ENCODE measurements at regions not wholly inside any gene's neighbourhood (a gene's known extent, or its start where the extent isn't known, plus 50 kb on each side); places are given as distances from the start of the nearest gene placed in this dataset.
"Not testable (repeated sequence)": the region's sequence is repeated elsewhere in the genome, so short reads cannot be mapped to it uniquely, and the experiment has no call there.

DNA sequence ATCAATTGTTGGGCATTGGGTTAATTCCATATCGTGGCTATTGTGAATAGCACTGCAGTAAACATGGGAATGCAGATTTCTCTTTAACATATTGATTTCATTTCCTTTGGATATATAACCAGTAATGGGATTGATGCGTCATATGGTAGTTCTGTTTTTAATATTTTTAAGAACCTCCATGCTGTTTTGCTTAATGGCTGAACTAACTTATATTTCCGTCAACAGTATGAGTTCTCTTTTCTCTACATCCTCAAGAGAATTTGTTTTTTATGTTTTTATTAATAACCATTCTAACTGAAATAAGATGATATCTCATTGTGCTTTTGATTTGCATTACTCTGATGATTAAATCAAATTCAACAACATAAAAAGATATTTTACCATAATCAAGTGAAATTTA, 228.5 kb upstream of the FSIP2 start:
- Mint-ChIP-seq H3K9me3 (peaks cover 45% of the 10 kb centered on the region), H3K4me1 (ENCODE audit: low read depth) (no peaks in the 10 kb centered on the region), H3K27ac (no peak overlapping the region), H3K4me3 (no peak overlapping the region), H3K36me3 (peaks cover 3% of the 10 kb centered on the region), H3K27me3 (no peaks in the 10 kb centered on the region)
- ChIA-PET POLR2A (no interaction called here), CTCF (no interaction called here)
- intact Hi-C loops (cut with micrococcal nuclease): no loop called here
- no peak for DNase-seq

DNA sequence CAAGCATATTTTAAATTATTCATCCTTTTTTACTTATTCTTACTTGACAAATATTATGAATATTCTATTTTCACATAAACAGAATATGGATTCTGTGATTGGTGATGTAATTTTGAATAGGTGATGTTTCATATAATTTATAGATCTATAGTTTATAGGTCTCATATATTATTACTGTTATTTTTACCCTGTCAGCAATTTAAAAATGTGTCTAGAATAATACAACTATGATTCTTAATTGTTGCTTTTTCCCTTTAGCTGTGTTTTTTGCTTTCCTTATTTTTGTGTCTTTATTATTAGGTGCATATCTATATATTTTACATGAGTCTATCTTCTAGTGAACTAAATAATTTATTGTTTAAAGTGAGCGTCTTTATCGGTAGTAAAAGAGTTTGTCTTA, 226.7 kb upstream of the FSIP2 start:
- H3K27ac Mint-ChIP-seq: no peak overlapping the region
- intact Hi-C loops (cut with micrococcal nuclease): no loop called here
- no peaks in the 10 kb centered on the region for H3K4me1 Mint-ChIP-seq (ENCODE audit: low read depth)
- peaks cover 3% of the 10 kb centered on the region for H3K36me3 Mint-ChIP-seq
- H3K4me3 Mint-ChIP-seq: no peak overlapping the region
- ChIA-PET POLR2A (no interaction called here), CTCF (no interaction called here)
- DNase-seq: no peak
- H3K27me3 Mint-ChIP-seq: no peaks in the 10 kb centered on the region
- peaks cover 42% of the 10 kb centered on the region for H3K9me3 Mint-ChIP-seq

GRCh38 chr2:185522472-185522871, 216.1 kb upstream of the FSIP2 start:
- intact Hi-C loops (cut with micrococcal nuclease): no loop called here
- Mint-ChIP-seq H3K27ac (no peak overlapping the region), H3K4me1 (ENCODE audit: low read depth) (no peaks in the 10 kb centered on the region), H3K27me3 (no peaks in the 10 kb centered on the region), H3K4me3 (no peak overlapping the region), H3K9me3 (peaks cover 16% of the 10 kb centered on the region), H3K36me3 (no peaks in the 10 kb centered on the region)
- POLR2A ChIA-PET: no interaction called here
- CTCF ChIA-PET: no interaction called here
- no peak for DNase-seq

DNA sequence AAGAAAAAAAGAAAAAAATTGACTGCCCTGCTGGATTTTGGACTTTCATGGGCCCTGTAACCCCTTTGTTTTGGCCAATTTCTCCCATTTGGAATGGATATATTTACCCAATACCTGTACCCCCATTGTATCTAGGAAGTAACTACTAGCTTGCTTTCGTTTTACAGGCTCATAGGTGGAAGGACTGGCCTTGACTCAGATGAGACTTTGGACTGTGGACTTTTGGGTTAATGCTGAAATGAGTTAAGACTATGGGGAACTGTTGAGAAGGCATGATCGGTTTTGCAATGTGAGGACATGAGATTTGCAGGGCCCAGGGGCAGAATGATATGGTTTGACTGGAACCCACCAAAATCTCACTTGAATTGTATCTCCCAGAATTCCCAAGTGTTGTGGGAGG, 214.4 kb upstream of the FSIP2 start:
- CTCF ChIA-PET; DNase-seq; H3K4me3 Mint-ChIP-seq; intact Hi-C loops (cut with micrococcal nuclease); H3K27ac Mint-ChIP-seq; POLR2A ChIA-PET; H3K4me1 Mint-ChIP-seq (ENCODE audit: low read depth); H3K27me3 Mint-ChIP-seq; H3K36me3 Mint-ChIP-seq: not testable (repeated sequence)
- H3K9me3 Mint-ChIP-seq: peaks cover 16% of the 10 kb centered on the region

GRCh38 chr2:185526161-185526560, 212.4 kb upstream of the FSIP2 start:
- no peaks in the 10 kb centered on the region for H3K36me3 Mint-ChIP-seq
- peaks cover 18% of the 10 kb centered on the region for H3K9me3 Mint-ChIP-seq
- CTCF ChIA-PET: no interaction called here
- no peaks in the 10 kb centered on the region for H3K27me3 Mint-ChIP-seq
- no peaks in the 10 kb centered on the region for H3K4me1 Mint-ChIP-seq (ENCODE audit: low read depth)
- intact Hi-C loops (cut with micrococcal nuclease): no loop called here
- DNase-seq: no peak
- POLR2A ChIA-PET: no interaction called here
- H3K4me3 Mint-ChIP-seq: no peak overlapping the region
- no peak overlapping the region for H3K27ac Mint-ChIP-seq

DNA sequence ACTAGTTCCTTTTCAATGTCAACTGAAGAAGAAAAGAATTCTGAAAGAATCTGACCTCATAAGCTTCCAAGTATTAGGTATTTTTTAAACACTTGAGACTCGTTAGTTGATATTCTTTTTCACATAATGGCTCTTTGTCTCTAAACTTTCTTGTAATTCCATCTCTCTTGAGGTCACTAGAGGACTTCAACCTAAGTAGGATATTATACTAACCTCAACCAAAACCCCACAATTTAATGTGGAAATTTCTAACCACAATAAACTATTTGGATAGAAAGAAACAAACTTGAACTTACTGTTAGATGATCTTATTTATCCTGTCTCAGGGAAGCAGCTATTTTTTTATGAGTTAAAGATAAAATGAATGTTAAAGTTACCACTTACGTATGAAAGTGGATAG, 206.9 kb upstream of the FSIP2 start:
- peaks cover 11% of the 10 kb centered on the region for H3K9me3 Mint-ChIP-seq
- CTCF ChIA-PET: no interaction called here
- intact Hi-C loops (cut with micrococcal nuclease): no loop called here
- no peak for DNase-seq
- no peak overlapping the region for H3K27ac Mint-ChIP-seq
- no peaks in the 10 kb centered on the region for H3K27me3 Mint-ChIP-seq
- H3K4me3 Mint-ChIP-seq: no peak overlapping the region
- POLR2A ChIA-PET: no interaction called here
- H3K4me1 Mint-ChIP-seq (ENCODE audit: low read depth): no peaks in the 10 kb centered on the region
- H3K36me3 Mint-ChIP-seq: no peaks in the 10 kb centered on the region

- H3K27ac Mint-ChIP-seq: no peak overlapping the region
- H3K9me3 Mint-ChIP-seq: no peaks in the 10 kb centered on the region
- no peaks in the 10 kb centered on the region for H3K27me3 Mint-ChIP-seq
- intact Hi-C loops (cut with micrococcal nuclease): no loop called here
- H3K36me3 Mint-ChIP-seq: no peaks in the 10 kb centered on the region
- H3K4me3 Mint-ChIP-seq: no peak overlapping the region
- H3K4me1 Mint-ChIP-seq (ENCODE audit: low read depth): no peaks in the 10 kb centered on the region
- DNase-seq: no peak
- ChIA-PET CTCF (no interaction called here), POLR2A (no interaction called here)
Measured at GRCh38 chr2:185537689-185538088, 200.9 kb upstream of the FSIP2 start.

GRCh38 chr2:185567196-185567595, 171.4 kb upstream of the FSIP2 start:
- Mint-ChIP-seq H3K27ac (no peak overlapping the region), H3K4me3 (no peak overlapping the region), H3K36me3 (no peaks in the 10 kb centered on the region), H3K9me3 (peaks cover 10% of the 10 kb centered on the region), H3K27me3 (no peaks in the 10 kb centered on the region), H3K4me1 (ENCODE audit: low read depth) (no peaks in the 10 kb centered on the region)
- intact Hi-C loops (cut with micrococcal nuclease): no loop called here
- CTCF ChIA-PET: no interaction called here
- DNase-seq: no peak
- POLR2A ChIA-PET: no interaction called here

DNA sequence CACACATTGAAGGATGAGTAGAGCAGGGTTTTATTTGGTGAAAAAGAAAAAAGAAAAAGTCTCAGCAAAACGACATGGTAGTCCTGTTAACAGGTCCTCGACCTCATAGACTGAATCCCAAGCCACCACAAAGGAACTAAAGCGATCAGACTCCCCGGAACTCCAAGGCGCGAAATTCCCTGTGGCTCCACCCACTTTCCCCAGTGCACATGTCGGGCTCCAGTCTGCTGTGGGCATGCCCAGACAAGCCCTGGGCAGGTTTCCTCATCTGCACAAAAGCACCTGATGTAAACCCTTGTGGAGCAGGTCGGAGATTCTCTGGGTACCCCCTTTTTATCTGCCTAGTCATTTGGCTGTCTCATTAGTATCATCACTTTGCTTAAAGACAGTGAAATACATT, 170.7 kb upstream of the FSIP2 start:
- H3K4me3 Mint-ChIP-seq: no peak overlapping the region
- H3K36me3 Mint-ChIP-seq: no peaks in the 10 kb centered on the region
- intact Hi-C loops (cut with micrococcal nuclease): no loop called here
- H3K27me3 Mint-ChIP-seq: no peaks in the 10 kb centered on the region
- ChIA-PET CTCF (no interaction called here), POLR2A (no interaction called here)
- peaks cover 10% of the 10 kb centered on the region for H3K9me3 Mint-ChIP-seq
- no peak for DNase-seq
- H3K4me1 Mint-ChIP-seq (ENCODE audit: low read depth): no peaks in the 10 kb centered on the region
- H3K27ac Mint-ChIP-seq: no peak overlapping the region

DNA sequence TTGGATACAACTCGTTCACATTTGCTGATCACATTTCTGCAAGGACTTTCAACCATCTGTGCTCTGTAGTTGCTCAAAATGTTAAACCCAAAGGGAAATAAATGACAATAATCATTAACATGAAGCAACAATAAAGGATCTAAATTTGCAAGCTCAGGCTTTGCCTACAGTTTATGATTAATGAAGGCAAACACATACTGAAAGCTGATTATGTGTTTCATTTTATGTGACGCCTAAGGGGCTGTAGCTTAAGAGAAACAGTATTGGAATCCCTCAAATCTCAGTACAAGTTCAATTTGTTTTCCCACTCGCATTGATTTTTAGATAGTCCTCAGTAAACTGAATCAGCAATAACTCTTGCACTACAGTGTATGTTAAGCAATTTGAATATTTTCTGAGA, 160.3 kb upstream of the FSIP2 start:
- DNase-seq: no peak
- ChIA-PET CTCF (no interaction called here), POLR2A (no interaction called here)
- Mint-ChIP-seq H3K27ac (no peak overlapping the region), H3K36me3 (no peaks in the 10 kb centered on the region), H3K4me1 (ENCODE audit: low read depth) (no peaks in the 10 kb centered on the region), H3K4me3 (no peak overlapping the region), H3K9me3 (peaks cover 6% of the 10 kb centered on the region), H3K27me3 (no peaks in the 10 kb centered on the region)
- intact Hi-C loops (cut with micrococcal nuclease): no loop called here

DNA sequence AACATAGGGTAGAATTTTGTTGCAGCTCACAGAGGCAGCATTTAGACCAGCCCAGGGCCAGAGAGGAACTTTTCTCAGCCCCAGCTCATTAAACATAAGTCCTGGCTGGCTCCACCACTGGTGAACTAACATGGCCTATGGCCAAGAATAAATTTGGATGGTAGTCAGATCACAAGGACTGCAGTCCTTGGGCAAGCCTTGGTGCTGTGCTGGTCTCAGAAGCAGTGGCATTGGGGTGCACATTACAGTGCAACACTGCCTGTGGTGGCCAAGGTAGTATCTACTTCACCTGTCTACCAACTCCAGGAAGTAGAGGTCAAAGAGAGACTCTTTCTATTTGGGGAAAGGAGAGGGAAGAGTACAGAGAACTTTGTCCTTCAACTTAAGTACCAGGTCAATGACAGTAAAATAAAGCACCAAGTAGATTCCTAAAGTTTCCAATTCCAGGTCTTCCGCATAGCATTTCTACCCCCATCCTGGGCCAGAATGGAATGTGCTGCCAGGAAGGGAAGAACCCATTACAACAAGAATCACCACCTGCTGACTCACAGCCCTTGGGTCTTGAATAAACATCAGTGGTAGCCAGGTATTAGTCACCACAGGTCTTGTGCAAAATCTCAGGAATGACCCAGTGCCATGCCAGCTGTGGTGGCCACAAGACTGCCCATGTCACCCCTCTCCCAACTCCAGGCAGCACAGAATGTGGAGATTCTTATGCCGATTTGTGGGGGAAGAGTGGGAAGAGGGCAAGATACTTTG, 155.4 kb upstream of the FSIP2 start:
- intact Hi-C loops (cut with micrococcal nuclease): no loop called here
- no peak overlapping the region for H3K4me3 Mint-ChIP-seq
- no peak overlapping the region for H3K27ac Mint-ChIP-seq
- POLR2A ChIA-PET: no interaction called here
- DNase-seq: no peak
- CTCF ChIA-PET: no interaction called here
- no peaks in the 10 kb centered on the region for H3K36me3 Mint-ChIP-seq
- no peaks in the 10 kb centered on the region for H3K27me3 Mint-ChIP-seq
- H3K4me1 Mint-ChIP-seq (ENCODE audit: low read depth): no peaks in the 10 kb centered on the region
- H3K9me3 Mint-ChIP-seq: peaks cover 21% of the 10 kb centered on the region

DNA sequence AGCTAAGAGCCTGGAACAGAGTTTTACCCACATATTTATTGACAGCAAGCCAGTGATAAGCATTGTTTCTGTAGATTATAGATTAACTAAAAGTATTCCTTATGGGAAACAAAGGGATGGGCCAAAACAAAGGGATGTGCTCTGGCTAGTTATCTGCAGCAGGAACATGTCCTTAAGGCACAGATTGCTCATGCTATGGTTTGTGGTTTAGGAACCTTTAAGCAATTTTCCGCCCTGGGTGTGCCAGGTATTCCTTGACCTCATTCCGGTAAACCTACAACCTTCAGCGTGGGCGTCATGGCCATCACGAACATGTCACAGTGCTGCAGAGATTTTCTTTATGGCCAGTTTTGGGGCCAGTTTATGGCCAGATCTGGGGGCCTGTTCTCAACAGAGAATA, 153.4 kb upstream of the FSIP2 start:
- not testable (repeated sequence) for H3K27ac Mint-ChIP-seq; H3K27me3 Mint-ChIP-seq; H3K4me1 Mint-ChIP-seq (ENCODE audit: low read depth)

DNA sequence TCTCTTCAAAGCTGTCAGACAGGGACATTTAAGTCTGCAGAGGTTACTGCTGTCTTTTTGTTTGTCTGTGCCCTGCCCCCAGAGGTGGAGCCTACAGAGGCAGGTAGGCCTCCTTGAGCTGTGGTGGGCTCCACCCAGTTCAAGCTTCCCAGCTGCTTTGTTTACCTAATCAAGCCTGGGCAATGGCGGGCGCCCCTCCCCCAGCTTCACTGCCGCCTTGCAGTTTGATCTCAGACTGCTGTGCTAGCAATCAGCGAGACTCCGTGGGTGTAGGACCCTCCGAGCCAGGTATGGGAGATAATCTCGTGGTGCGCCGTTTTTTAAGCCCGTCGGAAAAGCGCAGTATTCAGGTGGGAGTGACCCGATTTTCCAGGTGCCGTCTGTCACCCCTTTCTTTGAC, 147.3 kb upstream of the FSIP2 start:
- H3K4me3 Mint-ChIP-seq; POLR2A ChIA-PET; CTCF ChIA-PET; H3K4me1 Mint-ChIP-seq (ENCODE audit: low read depth); H3K27me3 Mint-ChIP-seq; DNase-seq; H3K36me3 Mint-ChIP-seq; intact Hi-C loops (cut with micrococcal nuclease); H3K27ac Mint-ChIP-seq: not testable (repeated sequence)
- H3K9me3 Mint-ChIP-seq: peaks cover 10% of the 10 kb centered on the region

More for the DNA sequence above, 153.4 kb upstream of the FSIP2 start:
- H3K36me3 Mint-ChIP-seq; H3K4me3 Mint-ChIP-seq; DNase-seq; CTCF ChIA-PET; POLR2A ChIA-PET; intact Hi-C loops (cut with micrococcal nuclease): not testable (repeated sequence)
- H3K9me3 Mint-ChIP-seq: peaks cover 24% of the 10 kb centered on the region

DNA sequence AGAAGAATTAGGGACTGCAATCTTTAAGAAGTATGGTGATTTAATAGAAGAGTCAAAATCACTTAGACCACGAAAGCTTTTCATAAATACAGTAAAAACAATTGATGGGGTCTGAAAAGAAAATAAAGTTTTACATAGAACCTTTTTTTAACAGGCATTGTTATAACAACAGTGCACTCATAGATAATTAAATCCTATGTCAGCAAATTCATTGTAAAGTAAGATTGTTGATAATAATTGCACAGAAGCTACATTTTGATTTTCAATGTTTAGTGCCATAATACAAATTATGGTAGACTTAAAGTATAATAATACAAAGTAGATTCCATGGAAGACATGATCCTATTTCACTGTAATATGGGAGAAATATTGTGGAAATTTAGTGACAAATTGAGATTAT, 130.7 kb upstream of the FSIP2 start:
- ChIA-PET POLR2A (no interaction called here), CTCF (no interaction called here)
- intact Hi-C loops (cut with micrococcal nuclease): no loop called here
- Mint-ChIP-seq H3K27ac (no peak overlapping the region), H3K27me3 (no peaks in the 10 kb centered on the region), H3K9me3 (peaks cover 6% of the 10 kb centered on the region), H3K4me1 (ENCODE audit: low read depth) (no peaks in the 10 kb centered on the region), H3K36me3 (no peaks in the 10 kb centered on the region), H3K4me3 (no peak overlapping the region)
- DNase-seq: no peak

Measured in activated CD4-positive, alpha-beta memory T cell treated with anti-CD3 and anti-CD28 coated beads for 36 hours (primary cell).